Lung (tissue), 11 donors: ENCODE measurements at regions not wholly inside any gene's neighbourhood (a gene's known extent, or its start where the extent isn't known, plus 50 kb on each side); places are given as distances from the start of the nearest gene placed in this dataset.

Source experiments
- ATAC-seq: fragments of 200-7000 bp; cut with Tn5 transposase; one replicate; pipeline ENCODE4 v1.9.1; 2020; ENCODE audit warnings: moderate number of reproducible peaks; ENCODE audit not compliant: insufficient read depth, low FRiP score
- DNase-seq, 3 donors: peaks; one replicate each; pipeline ENCODE4 v3.0.0-alpha.2; 2013 to 2017
- H3K27ac ChIP-seq, 2 donors: one replicate each; pipeline ENCODE4 v1.5.1; 2013; ENCODE audit warnings: mild to moderate bottlenecking in 2 of 2, moderate library complexity in 2 of 2, control low read depth in 1 of 2, inconsistent platforms in 1 of 2, low read depth in 1 of 2, low read length in 1 of 2
- H3K27me3 ChIP-seq, 3 donors: one replicate each; pipeline ENCODE4 v1.5.1; 2013; ENCODE audit warnings: low read length in 2 of 3; ENCODE audit not compliant: control insufficient read depth in 3 of 3, insufficient read depth in 3 of 3
- H3K36me3 ChIP-seq, 4 donors: one replicate each; pipeline ENCODE4 v1.5.1; 2013; ENCODE audit warnings: low read length in 4 of 4, mild to moderate bottlenecking in 1 of 4, moderate library complexity in 1 of 4; ENCODE audit not compliant: control insufficient read depth in 4 of 4, insufficient read depth in 4 of 4
- H3K4me1 ChIP-seq, 5 donors: one replicate each; pipeline ENCODE4 v1.5.1; 2013; ENCODE audit warnings: low read length in 5 of 5, mild to moderate bottlenecking in 2 of 5, moderate library complexity in 1 of 5; ENCODE audit not compliant: control insufficient read depth in 5 of 5, insufficient read depth in 5 of 5
- H3K4me3 ChIP-seq: one replicate; pipeline ENCODE4 v1.5.1; 2013; ENCODE audit warnings: mild to moderate bottlenecking, control low read depth, moderate library complexity
- H3K9ac ChIP-seq, 2 donors: one replicate each; pipeline ENCODE4 v1.5.1; 2013; ENCODE audit warnings: low read length in 2 of 2, control low read depth in 1 of 2; ENCODE audit not compliant: insufficient read depth in 1 of 2
- H3K9me3 ChIP-seq, 4 donors: one replicate each; pipeline ENCODE4 v1.5.1; 2013; ENCODE audit warnings: low read length in 3 of 4, mild to moderate bottlenecking in 1 of 4, moderate library complexity in 1 of 4; ENCODE audit not compliant: control insufficient read depth in 4 of 4, insufficient read depth in 3 of 4
- WGBS, 2 donors: extraction: QIAGEN DNeasy Blood & Tissue Kit; methylation state at CpG; one replicate each; pipeline ENCODE4 v1.1.7; 2013; 5-methylcytosine and 5-hydroxymethylcytosine counted together
- TF ChIP-seq, protein P1 (sequence below): IDR thresholded peaks from 2 replicates; pipeline ENCODE4 v1.5.1; 2012; ENCODE audit warnings: mild to moderate bottlenecking; ENCODE audit errors: control extremely low read depth, extremely low read depth
- donor health status: control.
- donor health status: control.
- donor health status: Bipolar disorder and iron deficiency.
- donor health status: healthy.
- donor health status: DM: yes; HTN: yes; CAD: no.

DNA sequence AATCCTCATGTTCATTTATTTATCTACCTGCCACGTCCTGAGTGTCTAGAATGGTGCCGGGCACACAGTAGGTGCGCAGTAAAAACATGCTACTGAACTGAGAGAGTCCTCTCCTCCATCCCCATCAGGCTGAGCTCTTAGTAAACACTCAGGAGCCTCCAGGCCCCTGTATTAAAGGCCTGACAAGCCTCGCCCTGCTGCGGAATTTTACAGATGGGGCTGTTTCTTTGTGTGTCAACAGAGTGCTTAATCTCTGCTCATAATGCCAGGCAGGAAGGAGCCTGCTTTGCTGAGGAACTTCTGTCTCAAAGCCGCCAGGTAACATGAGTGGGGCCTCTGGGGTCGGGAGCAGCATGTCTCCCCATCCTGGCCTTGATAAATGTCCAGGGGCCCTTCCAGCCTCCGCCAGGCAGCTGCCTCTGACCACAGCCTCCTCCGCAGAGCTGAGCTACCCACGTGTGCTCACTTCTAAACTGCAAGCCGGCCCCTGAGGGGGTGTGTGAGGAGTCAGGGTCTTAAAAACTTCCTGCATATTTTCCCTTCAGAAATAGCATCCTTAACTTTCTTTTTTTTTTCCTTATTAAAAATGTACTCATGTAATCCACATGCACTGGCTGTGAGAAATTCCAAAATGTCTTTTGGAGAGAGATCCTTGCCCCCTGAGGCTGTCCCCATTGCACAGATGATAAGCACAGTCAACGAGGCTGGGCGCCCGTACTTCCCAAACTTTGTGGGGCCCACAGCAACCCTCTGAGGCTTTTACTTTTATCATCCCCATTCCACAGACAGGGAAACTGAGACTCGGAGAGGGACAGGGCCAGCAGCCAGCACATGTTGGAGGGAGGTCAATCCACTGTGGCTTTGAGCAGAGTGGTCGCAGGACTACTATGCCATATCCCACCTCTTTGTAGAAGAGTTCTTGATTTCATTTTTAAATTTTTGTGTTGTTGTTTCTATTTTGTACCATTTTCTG lies 116.0 kb upstream of the NCOR2 start:
- DNase-seq, result no peak
- Histone ChIP-seq H3K4me3 (no peak overlapping the region), H3K4me1 (peaks cover 0 to 46% (median 18%) of the 10 kb centered on the region in 5 donors), H3K27me3 (no peaks in the 10 kb centered on the region), H3K36me3 (no peaks in the 10 kb centered on the region), H3K27ac (peak overlapping the region in 1 of 2 donors; percentile 71), H3K9ac (no peak overlapping the region), H3K9me3 (no peaks in the 10 kb centered on the region)
- ATAC-seq, result peak; percentile 20
- WGBS, 2 donors, result 73 to 85% methylated on average over 16 of the region's 16 CpGs
- TF ChIP-seq, protein P1, sequence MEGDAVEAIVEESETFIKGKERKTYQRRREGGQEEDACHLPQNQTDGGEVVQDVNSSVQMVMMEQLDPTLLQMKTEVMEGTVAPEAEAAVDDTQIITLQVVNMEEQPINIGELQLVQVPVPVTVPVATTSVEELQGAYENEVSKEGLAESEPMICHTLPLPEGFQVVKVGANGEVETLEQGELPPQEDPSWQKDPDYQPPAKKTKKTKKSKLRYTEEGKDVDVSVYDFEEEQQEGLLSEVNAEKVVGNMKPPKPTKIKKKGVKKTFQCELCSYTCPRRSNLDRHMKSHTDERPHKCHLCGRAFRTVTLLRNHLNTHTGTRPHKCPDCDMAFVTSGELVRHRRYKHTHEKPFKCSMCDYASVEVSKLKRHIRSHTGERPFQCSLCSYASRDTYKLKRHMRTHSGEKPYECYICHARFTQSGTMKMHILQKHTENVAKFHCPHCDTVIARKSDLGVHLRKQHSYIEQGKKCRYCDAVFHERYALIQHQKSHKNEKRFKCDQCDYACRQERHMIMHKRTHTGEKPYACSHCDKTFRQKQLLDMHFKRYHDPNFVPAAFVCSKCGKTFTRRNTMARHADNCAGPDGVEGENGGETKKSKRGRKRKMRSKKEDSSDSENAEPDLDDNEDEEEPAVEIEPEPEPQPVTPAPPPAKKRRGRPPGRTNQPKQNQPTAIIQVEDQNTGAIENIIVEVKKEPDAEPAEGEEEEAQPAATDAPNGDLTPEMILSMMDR, result no peak

DNA sequence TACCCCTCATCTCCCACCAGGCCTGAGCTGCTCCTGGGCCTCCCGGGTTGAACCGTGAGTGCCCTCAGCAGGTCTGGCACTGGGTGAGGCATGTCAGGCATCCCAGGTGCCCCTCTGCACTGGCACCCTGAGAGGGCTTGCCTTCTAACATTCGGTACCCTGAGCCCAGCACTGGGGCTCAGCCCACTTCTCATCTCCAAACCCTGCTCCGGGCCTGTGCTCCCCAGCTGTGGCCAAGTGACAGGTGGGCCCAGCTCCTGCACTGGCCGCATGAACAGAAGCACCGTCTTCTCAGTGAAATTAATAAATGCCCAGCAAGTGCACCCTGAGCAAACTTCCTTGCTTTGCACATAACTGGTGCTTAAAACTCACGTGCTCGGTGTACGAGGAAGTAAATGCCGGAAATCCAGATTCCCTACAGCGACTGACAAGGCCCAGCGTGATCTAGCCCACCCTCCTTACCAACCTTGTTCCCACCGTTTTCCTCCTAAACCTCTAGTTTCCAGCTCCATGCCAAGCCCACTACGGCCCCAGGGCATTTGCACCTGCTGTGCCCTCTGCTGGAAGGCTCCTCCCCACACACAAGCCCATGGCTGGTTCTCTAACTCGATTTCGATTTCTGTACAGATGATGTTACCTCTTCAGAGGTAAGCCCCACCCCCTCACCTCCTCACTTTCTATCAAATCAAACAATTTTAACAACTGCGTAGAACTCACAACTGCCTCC lies 115.2 kb upstream of the NCOR2 start:
- WGBS, 2 donors, result 68 to 77% methylated on average over 17 of the region's 17 CpGs
- Histone ChIP-seq H3K27me3 (no peaks in the 10 kb centered on the region), H3K4me1 (peaks cover 0 to 44% (median 16%) of the 10 kb centered on the region in 5 donors), H3K4me3 (no peak overlapping the region), H3K9ac (no peak overlapping the region), H3K9me3 (no peaks in the 10 kb centered on the region), H3K27ac (peak overlapping the region in 1 of 2 donors; percentile 55), H3K36me3 (no peaks in the 10 kb centered on the region)
- TF ChIP-seq, protein P1, result no peak
- DNase-seq (no peak), ATAC-seq (no peak)

DNA sequence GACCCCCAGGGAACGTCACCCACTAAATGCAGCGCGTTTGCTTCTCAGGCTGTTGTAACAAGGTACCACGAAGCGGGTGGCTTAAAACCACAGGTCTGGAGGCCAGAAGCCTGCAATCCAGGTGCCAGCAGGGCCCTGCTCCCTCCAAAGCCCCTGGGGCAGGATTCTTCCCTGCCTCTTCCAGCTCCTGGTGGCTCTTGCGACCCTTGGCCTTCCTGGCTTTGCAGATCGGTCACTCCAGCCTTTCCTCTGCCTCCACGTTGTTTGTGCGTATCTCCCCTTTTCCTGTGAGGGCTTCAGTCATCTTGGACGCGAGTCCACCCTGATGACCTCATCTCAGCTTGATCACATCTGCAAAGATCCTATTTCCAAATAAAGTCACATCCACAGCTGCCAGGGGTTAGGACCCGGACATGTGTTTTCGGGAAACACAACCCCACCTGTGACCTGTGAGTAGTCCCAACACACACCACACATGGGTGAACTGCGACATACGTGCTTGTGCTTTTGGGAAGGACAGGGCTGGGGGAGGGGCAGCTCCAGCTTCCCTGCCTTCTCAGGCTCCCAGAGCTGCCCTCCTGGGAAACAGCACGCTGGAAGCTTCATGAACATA lies 114.5 kb upstream of the NCOR2 start:
- peak overlapping the region; percentile 5 to 55 for H3K27ac ChIP-seq
- no peaks in the 10 kb centered on the region for H3K36me3 ChIP-seq
- DNase-seq (no peak), ATAC-seq (no peak)
- no peak overlapping the region for H3K4me3 ChIP-seq
- no peak overlapping the region for H3K9ac ChIP-seq
- H3K9me3 ChIP-seq, result no peaks in the 10 kb centered on the region
- peaks cover 0 to 40% (median 17%) of the 10 kb centered on the region in 5 donors for H3K4me1 ChIP-seq
- no peaks in the 10 kb centered on the region for H3K27me3 ChIP-seq
- TF ChIP-seq, protein P1, result no peak
- 60 to 68% methylated on average over 16 of the region's 16 CpGs for WGBS, 2 donors
